ENCODE measurements at regions not wholly inside any gene's neighbourhood (a gene's known extent, or its start where the extent isn't known, plus 50 kb on each side); places are given as distances from the start of the nearest gene placed in this dataset.

DNA sequence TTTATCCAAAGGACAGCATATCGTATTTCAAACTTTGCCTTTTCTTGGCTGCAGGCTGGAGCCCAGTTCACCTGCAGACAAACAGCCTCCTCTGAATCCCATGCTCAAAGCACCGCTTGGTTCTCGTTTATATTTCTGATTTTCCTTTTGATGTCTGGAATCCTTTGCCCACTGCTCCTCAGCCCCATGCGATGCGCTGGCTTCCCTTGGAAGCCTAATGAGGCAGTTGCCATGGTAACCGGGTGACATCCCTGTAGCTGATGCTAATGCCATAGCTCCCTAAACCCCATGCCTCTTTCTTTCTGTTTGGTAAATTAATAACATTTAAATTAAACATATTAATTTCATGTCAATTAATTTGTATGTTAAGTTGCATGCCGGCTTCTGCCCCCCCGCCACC is 327.1 kb downstream of the PRDM2 start:
- H3K27ac Mint-ChIP-seq = no peak overlapping the region
- no peak overlapping the region for H3K4me3 Mint-ChIP-seq
- peaks cover 0 to 7% (median 0%) of the 10 kb centered on the region in 3 donors for H3K36me3 Mint-ChIP-seq
- no peaks in the 10 kb centered on the region for H3K4me1 Mint-ChIP-seq
- peaks cover 10 to 41% (median 14%) of the 10 kb centered on the region in 5 donors for H3K27me3 Mint-ChIP-seq
- POLR2A ChIA-PET = no interaction called here
- no peak for DNase-seq
- ATAC-seq = no peak
- peaks cover 0 to 13% (median 3%) of the 10 kb centered on the region in 9 donors for H3K9me3 Mint-ChIP-seq

GRCh38 chr1:14031461-14031860 is 331.5 kb downstream of the PRDM2 start:
- POLR2A ChIA-PET = no interaction called here
- DNase-seq = no peak
- peaks cover 7 to 40% (median 20%) of the 10 kb centered on the region in 5 donors for H3K27me3 Mint-ChIP-seq
- no peak for ATAC-seq
- no peak overlapping the region for H3K27ac Mint-ChIP-seq
- no peaks in the 10 kb centered on the region for H3K4me1 Mint-ChIP-seq
- no peak overlapping the region for H3K4me3 Mint-ChIP-seq
- H3K9me3 Mint-ChIP-seq = peaks cover 3 to 30% (median 10%) of the 10 kb centered on the region in 9 donors
- peaks cover 0 to 24% (median 0%) of the 10 kb centered on the region in 3 donors for H3K36me3 Mint-ChIP-seq

GRCh38 chr1:14034506-14034905 is 334.5 kb downstream of the PRDM2 start:
- ATAC-seq = no peak
- H3K4me3 Mint-ChIP-seq = no peak overlapping the region
- H3K27ac Mint-ChIP-seq = no peak overlapping the region
- peaks cover 10 to 41% (median 22%) of the 10 kb centered on the region in 5 donors for H3K27me3 Mint-ChIP-seq
- H3K4me1 Mint-ChIP-seq = no peaks in the 10 kb centered on the region
- POLR2A ChIA-PET = no interaction called here
- no peak for DNase-seq
- peaks cover 0 to 24% (median 0%) of the 10 kb centered on the region in 3 donors for H3K36me3 Mint-ChIP-seq
- H3K9me3 Mint-ChIP-seq = peaks cover 1 to 24% (median 5%) of the 10 kb centered on the region in 9 donors

DNA sequence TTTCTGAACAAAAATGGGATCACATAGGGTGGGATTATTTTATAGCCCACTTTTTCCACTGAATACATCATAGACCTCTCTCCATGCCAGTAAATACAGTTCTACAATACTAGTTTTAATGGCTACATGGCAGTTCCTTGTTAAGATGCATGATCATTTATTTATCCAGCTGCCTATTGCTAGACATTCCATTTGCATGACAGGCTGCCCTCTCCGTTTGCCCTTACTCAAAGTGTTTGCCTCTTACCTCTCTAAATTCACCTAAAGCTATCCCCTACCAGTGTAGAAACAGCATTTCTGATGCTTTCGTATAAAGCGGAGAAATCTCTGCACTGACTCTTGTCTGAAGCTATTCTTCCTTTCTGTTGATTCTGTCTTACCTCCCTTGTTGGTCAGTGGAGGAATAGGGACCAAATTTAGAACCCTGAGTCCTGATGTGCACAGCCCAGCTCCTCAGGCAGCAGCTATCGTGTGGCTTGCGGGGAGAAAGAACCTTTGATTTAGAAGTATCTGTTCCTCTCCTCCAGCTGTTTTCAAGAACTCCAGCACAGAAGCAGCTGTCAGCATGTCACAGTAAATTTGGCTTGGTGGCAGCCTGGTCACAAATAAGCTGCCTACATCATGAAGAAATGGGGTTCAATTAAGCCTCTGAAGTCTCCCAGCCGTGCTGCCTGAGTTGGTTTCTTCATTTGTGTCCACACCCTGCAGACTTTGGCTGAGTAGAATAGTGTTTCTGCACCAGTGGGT is 337.3 kb downstream of the PRDM2 start:
- H3K27me3 Mint-ChIP-seq = peaks cover 8 to 39% (median 17%) of the 10 kb centered on the region in 5 donors
- no peak for ATAC-seq
- no peaks in the 10 kb centered on the region for H3K4me1 Mint-ChIP-seq
- H3K9me3 Mint-ChIP-seq = peaks cover 7 to 41% (median 18%) of the 10 kb centered on the region in 9 donors
- no peak for DNase-seq
- no peak overlapping the region for H3K4me3 Mint-ChIP-seq
- POLR2A ChIA-PET = no interaction called here
- peaks cover 0 to 31% (median 0%) of the 10 kb centered on the region in 3 donors for H3K36me3 Mint-ChIP-seq
- no peak overlapping the region for H3K27ac Mint-ChIP-seq

DNA sequence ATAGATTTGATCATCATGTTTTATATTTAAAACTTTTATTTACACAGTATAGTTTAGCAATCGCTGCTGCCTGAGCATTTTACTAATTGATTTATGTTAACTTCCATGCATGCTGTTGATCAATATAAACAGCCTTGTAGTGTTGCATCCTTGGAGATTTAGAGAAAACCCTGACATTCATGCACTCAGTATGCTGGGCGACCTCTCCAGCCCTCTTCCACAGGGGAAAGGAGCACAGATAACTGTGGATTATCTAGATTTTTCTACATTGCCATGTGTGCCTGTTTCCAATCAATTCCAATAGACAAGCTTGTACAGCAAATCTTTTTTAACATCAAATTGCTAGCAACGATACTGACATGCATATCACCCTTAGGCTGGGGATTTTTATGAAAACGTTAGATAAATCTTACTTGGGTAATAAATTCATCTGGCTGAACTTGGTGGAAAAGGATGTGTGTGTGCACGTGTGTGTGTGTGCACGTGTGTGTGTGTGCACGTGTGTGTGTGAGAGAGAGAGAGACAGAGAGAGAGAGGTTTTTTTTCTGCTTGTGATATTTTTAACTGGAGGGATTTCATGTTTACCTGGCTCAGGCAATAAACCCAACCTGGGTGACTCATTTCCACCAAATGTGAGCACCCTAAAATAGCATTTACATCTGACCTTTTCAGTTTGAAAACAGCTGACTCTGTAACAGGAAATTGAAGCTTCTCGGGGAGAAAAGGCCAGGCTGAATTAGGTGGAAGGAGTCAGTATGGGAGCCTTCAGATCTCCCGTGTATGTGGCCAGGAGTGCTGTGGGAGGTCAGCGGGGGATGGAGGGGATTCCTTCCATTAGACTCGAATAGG is 339.8 kb downstream of the PRDM2 start:
- peaks cover 8 to 31% (median 11%) of the 10 kb centered on the region in 5 donors for H3K27me3 Mint-ChIP-seq
- ATAC-seq (no peak), DNase-seq (no peak)
- peaks cover 7 to 35% (median 23%) of the 10 kb centered on the region in 9 donors for H3K9me3 Mint-ChIP-seq
- peak overlapping the region in 1 of 10 donors; percentile 41 for H3K27ac Mint-ChIP-seq
- H3K4me3 Mint-ChIP-seq = no peak overlapping the region
- no peaks in the 10 kb centered on the region for H3K4me1 Mint-ChIP-seq
- H3K36me3 Mint-ChIP-seq = peaks cover 0 to 24% (median 0%) of the 10 kb centered on the region in 3 donors
- POLR2A ChIA-PET = no interaction called here

- Mint-ChIP-seq H3K27me3 (peaks cover 7 to 44% (median 20%) of the 10 kb centered on the region in 5 donors), H3K9me3 (peaks cover 0 to 12% (median 4%) of the 10 kb centered on the region in 9 donors), H3K36me3 (peaks cover 0 to 4% (median 0%) of the 10 kb centered on the region in 3 donors), H3K27ac (no peak overlapping the region), H3K4me1 (no peaks in the 10 kb centered on the region), H3K4me3 (no peak overlapping the region)
- POLR2A ChIA-PET = no interaction called here
- ATAC-seq (no peak), DNase-seq (no peak)
Measured at GRCh38 chr1:14049965-14050364, 350.0 kb downstream of the PRDM2 start.

DNA sequence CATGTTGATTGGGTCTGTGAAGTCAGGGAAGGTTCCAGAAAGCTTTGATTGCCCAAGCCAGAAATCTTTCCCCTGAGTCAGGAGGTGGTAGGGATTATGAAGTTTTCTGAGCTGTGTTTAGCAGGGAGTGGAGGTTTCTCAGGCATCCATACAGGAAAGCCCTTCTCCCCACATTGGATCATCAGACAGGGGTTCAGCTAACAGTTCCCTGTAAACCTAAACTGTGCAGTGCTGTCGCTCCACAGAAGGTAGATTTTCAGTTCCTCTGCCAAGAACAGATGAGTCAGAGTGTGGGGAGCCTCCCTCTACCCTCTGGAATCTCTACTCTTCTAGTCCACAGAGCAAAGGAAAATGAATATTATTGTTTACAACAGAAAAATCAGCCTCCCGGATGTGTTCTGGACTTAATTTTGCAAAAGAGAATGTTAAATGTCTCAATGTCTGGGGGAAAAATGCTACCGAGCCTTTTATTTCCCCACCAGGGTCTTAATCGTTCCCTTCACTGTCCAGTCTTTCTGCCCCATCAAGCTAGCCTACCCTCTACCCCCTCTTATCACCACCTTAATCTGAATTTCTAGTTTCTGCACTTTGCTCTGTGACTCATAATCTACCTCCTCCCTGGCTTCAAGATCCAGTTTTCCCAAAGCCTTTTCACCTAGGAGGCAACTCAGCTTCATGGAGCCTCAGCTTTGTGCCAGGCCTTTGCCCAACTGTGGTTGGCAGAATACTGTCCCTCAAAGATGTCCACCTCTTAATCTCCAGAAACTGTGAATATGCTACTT is 355.6 kb downstream of the PRDM2 start:
- ATAC-seq (no peak), DNase-seq (no peak)
- H3K27me3 Mint-ChIP-seq = peaks cover 7 to 59% (median 17%) of the 10 kb centered on the region in 5 donors
- POLR2A ChIA-PET = no interaction called here
- H3K4me3 Mint-ChIP-seq = no peak overlapping the region
- H3K36me3 Mint-ChIP-seq = peaks cover 0 to 9% (median 0%) of the 10 kb centered on the region in 3 donors
- no peaks in the 10 kb centered on the region for H3K4me1 Mint-ChIP-seq
- peaks cover 0 to 20% (median 8%) of the 10 kb centered on the region in 9 donors for H3K9me3 Mint-ChIP-seq
- H3K27ac Mint-ChIP-seq = peak overlapping the region in 1 of 10 donors; percentile 40

GRCh38 chr1:14057640-14058039 is 357.7 kb downstream of the PRDM2 start:
- POLR2A ChIA-PET = no interaction called here
- no peak for ATAC-seq
- Mint-ChIP-seq H3K27ac (no peak overlapping the region), H3K9me3 (peaks cover 0 to 20% (median 6%) of the 10 kb centered on the region in 9 donors), H3K4me1 (no peaks in the 10 kb centered on the region), H3K36me3 (peaks cover 0 to 5% (median 0%) of the 10 kb centered on the region in 3 donors), H3K27me3 (peaks cover 9 to 63% (median 18%) of the 10 kb centered on the region in 5 donors), H3K4me3 (no peak overlapping the region)
- DNase-seq = no peak

- no peak overlapping the region for H3K27ac Mint-ChIP-seq
- DNase-seq = no peak
- peaks cover 6 to 39% (median 14%) of the 10 kb centered on the region in 5 donors for H3K27me3 Mint-ChIP-seq
- no peak overlapping the region for H3K4me3 Mint-ChIP-seq
- H3K4me1 Mint-ChIP-seq = no peaks in the 10 kb centered on the region
- peaks cover 0 to 20% (median 6%) of the 10 kb centered on the region in 9 donors for H3K9me3 Mint-ChIP-seq
- H3K36me3 Mint-ChIP-seq = peaks cover 0 to 5% (median 0%) of the 10 kb centered on the region in 3 donors
- ATAC-seq = no peak
- POLR2A ChIA-PET = no interaction called here
Measured at GRCh38 chr1:14061204-14061603, 361.2 kb downstream of the PRDM2 start.

DNA sequence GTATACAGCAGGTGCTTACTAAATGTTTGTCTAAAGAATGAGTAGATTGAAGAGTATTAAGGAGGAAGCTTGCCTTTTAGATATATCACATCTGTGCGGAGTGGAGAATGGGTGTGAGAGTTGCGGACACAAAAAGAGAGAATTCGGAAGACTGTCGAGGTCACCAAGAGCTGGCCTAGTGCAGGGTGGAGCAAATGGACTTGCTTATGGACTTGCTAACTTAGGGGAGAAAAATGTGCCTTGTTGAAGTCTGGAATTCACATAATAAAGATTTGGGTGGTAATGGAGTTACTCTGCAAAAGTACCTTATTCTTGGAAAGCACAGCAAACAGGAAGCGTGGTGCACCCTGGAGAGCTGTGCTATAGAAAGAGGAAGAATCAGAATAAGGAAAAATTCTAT is 361.7 kb downstream of the PRDM2 start:
- Mint-ChIP-seq H3K4me3 (no peak overlapping the region), H3K9me3 (peaks cover 0 to 20% (median 6%) of the 10 kb centered on the region in 9 donors), H3K4me1 (no peaks in the 10 kb centered on the region), H3K27me3 (peaks cover 6 to 38% (median 13%) of the 10 kb centered on the region in 5 donors), H3K27ac (no peak overlapping the region), H3K36me3 (peaks cover 0 to 5% (median 0%) of the 10 kb centered on the region in 3 donors)
- ATAC-seq = no peak
- no peak for DNase-seq
- POLR2A ChIA-PET = no interaction called here

DNA sequence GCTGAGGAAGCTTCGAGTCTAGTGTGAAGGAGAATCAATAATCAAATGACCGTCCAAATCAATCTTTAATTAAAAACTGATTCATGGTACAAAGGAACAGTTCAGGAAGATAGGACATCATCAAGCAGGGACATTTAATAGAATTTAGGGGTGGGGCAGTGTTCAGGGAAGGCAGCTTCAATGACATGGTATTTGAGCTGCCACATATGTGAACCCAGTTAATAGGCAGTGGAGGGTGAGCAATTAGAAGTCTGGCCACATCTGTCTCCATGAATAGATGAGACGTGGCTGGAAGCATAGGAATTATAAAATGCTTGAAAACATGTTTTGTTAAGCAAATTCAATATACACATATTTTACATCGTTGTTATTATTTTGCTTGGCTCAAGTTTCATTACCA is 362.7 kb downstream of the PRDM2 start:
- Mint-ChIP-seq H3K4me3 (no peak overlapping the region), H3K36me3 (peaks cover 0 to 5% (median 0%) of the 10 kb centered on the region in 3 donors), H3K4me1 (no peaks in the 10 kb centered on the region), H3K9me3 (peaks cover 0 to 17% (median 5%) of the 10 kb centered on the region in 9 donors), H3K27me3 (peaks cover 6 to 37% (median 13%) of the 10 kb centered on the region in 5 donors), H3K27ac (no peak overlapping the region)
- DNase-seq (no peak), ATAC-seq (no peak)
- POLR2A ChIA-PET = no interaction called here

DNA sequence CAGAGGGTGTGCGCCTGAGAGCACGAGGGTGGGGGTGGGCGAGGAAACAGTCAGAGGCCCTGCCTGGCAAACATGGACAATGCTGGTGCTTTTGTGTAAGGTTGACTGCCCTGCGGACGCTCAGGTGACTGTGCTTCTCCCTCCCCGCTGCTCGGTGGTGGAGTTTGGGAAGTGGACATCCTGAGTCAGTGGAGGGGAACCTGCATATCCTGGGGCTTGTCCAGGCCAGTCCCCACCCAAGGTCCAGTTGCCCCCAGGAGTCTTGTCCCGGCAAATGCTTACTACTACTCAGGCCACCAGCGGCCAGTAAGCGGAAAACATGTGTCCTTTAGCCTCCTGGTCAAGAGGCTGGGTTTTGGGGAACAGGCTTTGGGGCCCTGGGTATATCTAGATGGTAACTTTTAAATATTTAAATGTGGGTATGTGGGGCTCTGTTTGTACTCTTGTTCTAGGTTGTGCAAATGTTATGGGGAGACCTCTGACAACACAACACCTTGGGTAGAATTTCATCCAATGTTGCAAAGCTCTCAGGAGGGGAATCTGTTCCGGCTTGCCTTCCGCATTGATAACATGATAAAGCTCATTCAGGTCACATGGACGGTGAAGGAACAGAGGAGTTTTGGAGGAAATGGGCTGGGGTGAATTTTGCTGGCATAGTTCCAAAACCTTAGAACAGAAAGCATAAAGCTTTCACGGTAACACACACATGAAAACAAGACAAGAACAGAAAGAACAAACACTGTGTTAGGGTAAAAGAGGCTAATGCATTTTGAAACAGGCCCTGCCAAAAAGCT is 364.9 kb downstream of the PRDM2 start:
- Mint-ChIP-seq H3K27ac (no peak overlapping the region), H3K9me3 (no peaks in the 10 kb centered on the region), H3K36me3 (no peaks in the 10 kb centered on the region), H3K27me3 (peaks cover 1 to 15% (median 13%) of the 10 kb centered on the region in 5 donors), H3K4me3 (no peak overlapping the region), H3K4me1 (no peaks in the 10 kb centered on the region)
- ATAC-seq (no peak), DNase-seq (no peak)
- POLR2A ChIA-PET = no interaction called here

All from naive thymus-derived CD8-positive, alpha-beta T cell (primary cell).